HG03460 (cell line): ENCODE measurements at regions not wholly inside any gene's neighbourhood (a gene's known extent, or its start where the extent isn't known, plus 50 kb on each side); places are given as distances from the start of the nearest gene placed in this dataset.
"Not testable (repeated sequence)": the region's sequence is repeated elsewhere in the genome, so short reads cannot be mapped to it uniquely, and the experiment has no call there.

Experiments
- ATAC-seq: cut with Tn5 transposase; IDR thresholded peaks from one replicate; pipeline ENCODE4 v1.9.1; 2021; ENCODE audit not compliant: unreplicated experiment

GRCh38 chr6:9083108-9083507, 647.8 kb upstream of the SLC35B3 start:
- ATAC-seq, result no peak

GRCh38 chr6:9066726-9067125, 631.4 kb upstream of the SLC35B3 start:
- ATAC-seq, result no peak

- no peak for ATAC-seq
These were observed 628.8 kb upstream of the SLC35B3 start for GRCh38 chr6:9064156-9064555.

GRCh38 chr6:9062596-9062995, 627.3 kb upstream of the SLC35B3 start:
- no peak for ATAC-seq

GRCh38 chr6:9057937-9058336, 622.6 kb upstream of the SLC35B3 start:
- ATAC-seq, result no peak

GRCh38 chr6:9056556-9056955, 621.2 kb upstream of the SLC35B3 start:
- no peak for ATAC-seq

- no peak for ATAC-seq
These were observed 609.1 kb upstream of the SLC35B3 start for GRCh38 chr6:9044426-9044825.

GRCh38 chr6:9040718-9041117, 605.4 kb upstream of the SLC35B3 start:
- ATAC-seq, result no peak

GRCh38 chr6:9039258-9039657, 603.9 kb upstream of the SLC35B3 start:
- no peak for ATAC-seq

- no peak for ATAC-seq
These were observed 592.7 kb upstream of the SLC35B3 start for GRCh38 chr6:9028086-9028485.

GRCh38 chr6:9025796-9026394, 590.5 kb upstream of the SLC35B3 start:
- ATAC-seq, result no peak

- no peak for ATAC-seq
These were observed 589.9 kb upstream of the SLC35B3 start for GRCh38 chr6:9025228-9025627.

GRCh38 chr6:9024246-9024645, 588.9 kb upstream of the SLC35B3 start:
- ATAC-seq, result not testable (repeated sequence)

- no peak for ATAC-seq
These were observed 584.7 kb upstream of the SLC35B3 start for GRCh38 chr6:9020001-9020400.

- ATAC-seq, result no peak
These were observed 574.6 kb upstream of the SLC35B3 start for GRCh38 chr6:9009931-9010330.

- ATAC-seq, result no peak
These were observed 571.7 kb upstream of the SLC35B3 start for GRCh38 chr6:9007027-9007426.

- ATAC-seq, result no peak
These were observed 567.5 kb upstream of the SLC35B3 start for GRCh38 chr6:9002833-9003232.

- ATAC-seq, result no peak
These were observed 559.8 kb upstream of the SLC35B3 start for GRCh38 chr6:8995156-8995555.

GRCh38 chr6:8993111-8993510, 557.8 kb upstream of the SLC35B3 start:
- ATAC-seq, result no peak

- ATAC-seq, result no peak
These were observed 556.5 kb upstream of the SLC35B3 start for GRCh38 chr6:8991844-8992243.

GRCh38 chr6:8990075-8990474, 554.7 kb upstream of the SLC35B3 start:
- ATAC-seq, result no peak

GRCh38 chr6:8983202-8983688, 547.9 kb upstream of the SLC35B3 start:
- ATAC-seq, result peak; percentile 94

GRCh38 chr6:8982668-8983067, 547.3 kb upstream of the SLC35B3 start:
- ATAC-seq, result no peak
